ENCODE measurements at regions not wholly inside any gene's neighbourhood (a gene's known extent, or its start where the extent isn't known, plus 50 kb on each side); places are given as distances from the start of the nearest gene placed in this dataset.

DNA sequence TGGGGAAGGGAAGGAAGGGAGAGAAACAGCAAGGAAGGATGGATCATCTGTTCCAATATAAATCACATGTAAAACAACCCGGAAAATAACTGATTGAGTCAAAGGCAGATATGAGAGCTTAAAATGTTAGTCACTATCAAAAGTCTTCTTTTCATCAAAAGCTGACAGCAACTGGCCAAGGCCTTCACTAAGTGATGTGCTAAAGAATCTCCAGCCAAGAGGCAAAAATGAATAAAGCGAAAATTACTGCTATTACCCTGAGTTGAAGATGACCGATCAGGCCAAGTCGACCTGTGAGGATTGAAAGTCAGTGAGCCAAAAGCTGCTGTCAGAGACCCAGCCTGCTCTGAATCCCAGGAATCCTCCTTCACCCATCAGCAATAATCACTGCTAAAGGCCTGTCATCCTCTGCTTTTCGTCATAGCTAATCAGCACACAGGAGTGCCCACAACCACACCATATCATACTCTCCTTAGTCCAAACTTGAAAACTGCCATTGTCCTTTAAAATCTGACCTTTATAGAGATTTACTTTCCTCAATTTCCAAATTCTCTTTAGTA lies 736.9 kb downstream of the TLE1 start:
- DNase-seq (ENCODE audit: low read depth in 2 of 3, low spot score in 2 of 3) = no peak

- no peak for DNase-seq (ENCODE audit: low read depth in 2 of 3, low spot score in 2 of 3)
Measured at GRCh38 chr9:80951675-80952074, 737.7 kb downstream of the TLE1 start.

- DNase-seq (ENCODE audit: low read depth in 2 of 3, low spot score in 2 of 3) = no peak
Measured at GRCh38 chr9:80948876-80949275, 740.5 kb downstream of the TLE1 start.

GRCh38 chr9:80948066-80948465 lies 741.3 kb downstream of the TLE1 start:
- DNase-seq (ENCODE audit: low read depth in 2 of 3, low spot score in 2 of 3) = no peak

GRCh38 chr9:80946496-80947170 lies 742.7 kb downstream of the TLE1 start:
- no peak for DNase-seq (ENCODE audit: low read depth in 2 of 3, low spot score in 2 of 3)

- no peak for DNase-seq (ENCODE audit: low read depth in 2 of 3, low spot score in 2 of 3)
Measured at GRCh38 chr9:80945436-80945835, 743.9 kb downstream of the TLE1 start.

GRCh38 chr9:80937645-80938044 lies 751.7 kb downstream of the TLE1 start:
- DNase-seq (ENCODE audit: low read depth in 2 of 3, low spot score in 2 of 3) = no peak

GRCh38 chr9:80934095-80934494 lies 755.3 kb downstream of the TLE1 start:
- no peak for DNase-seq (ENCODE audit: low read depth in 2 of 3, low spot score in 2 of 3)

DNA sequence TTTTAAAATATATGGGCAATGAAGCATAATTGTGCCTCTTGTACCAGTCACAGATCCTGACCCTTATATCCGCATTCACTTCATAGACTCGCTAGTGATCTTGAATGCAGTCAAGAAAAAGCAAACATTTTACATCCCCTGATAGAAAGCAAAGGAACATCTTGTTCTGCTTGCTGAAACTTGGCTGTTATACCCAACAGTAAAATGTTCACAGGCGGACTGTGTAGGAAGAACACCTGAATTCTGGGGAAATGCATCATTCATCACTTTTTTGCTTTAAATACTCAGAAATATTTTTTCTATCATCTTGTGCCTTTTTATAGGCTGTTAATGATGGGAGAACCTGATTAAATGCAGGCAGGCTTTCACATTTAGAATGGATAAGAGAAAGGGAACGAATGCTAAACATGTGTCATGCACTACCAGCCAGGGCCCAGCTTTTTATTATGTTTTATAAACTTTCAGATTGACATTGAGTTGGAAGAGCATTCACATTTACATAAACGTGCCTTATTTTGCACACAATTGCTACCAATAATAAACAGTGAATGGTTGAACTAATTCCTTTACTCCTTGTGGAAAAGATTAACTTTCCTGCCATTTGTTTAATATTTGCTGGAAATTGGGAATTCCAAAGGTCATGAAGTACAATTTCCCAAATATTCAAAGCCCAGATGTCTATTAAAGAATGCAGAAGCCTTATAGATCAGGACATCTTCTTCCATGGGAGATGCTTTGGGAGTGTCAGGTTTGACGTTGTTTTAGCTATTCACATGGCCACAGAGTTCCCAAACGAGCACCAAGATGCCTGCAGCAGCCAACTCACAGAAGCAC lies 756.2 kb downstream of the TLE1 start:
- no peak for DNase-seq (ENCODE audit: low read depth in 2 of 3, low spot score in 2 of 3)

DNA sequence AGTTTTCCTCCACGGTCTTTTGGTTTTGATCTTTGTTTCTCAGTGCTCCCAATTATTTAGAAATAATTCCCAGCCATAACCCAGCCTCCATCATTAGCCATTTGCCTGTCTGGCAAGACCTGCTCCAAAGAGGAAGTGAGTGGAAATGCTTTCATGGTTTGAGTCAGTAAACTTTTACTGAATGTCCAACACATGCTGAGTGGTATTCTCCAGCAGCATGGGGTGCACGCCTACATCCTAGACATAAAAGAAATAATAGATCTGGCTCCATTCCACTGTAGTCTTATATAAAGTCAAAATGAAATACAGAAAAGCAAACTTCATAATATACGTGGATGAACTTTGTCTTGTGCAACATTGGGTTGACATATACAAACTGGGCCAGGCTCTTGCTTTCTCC lies 757.2 kb downstream of the TLE1 start:
- DNase-seq (ENCODE audit: low read depth in 2 of 3, low spot score in 2 of 3) = no peak

DNA sequence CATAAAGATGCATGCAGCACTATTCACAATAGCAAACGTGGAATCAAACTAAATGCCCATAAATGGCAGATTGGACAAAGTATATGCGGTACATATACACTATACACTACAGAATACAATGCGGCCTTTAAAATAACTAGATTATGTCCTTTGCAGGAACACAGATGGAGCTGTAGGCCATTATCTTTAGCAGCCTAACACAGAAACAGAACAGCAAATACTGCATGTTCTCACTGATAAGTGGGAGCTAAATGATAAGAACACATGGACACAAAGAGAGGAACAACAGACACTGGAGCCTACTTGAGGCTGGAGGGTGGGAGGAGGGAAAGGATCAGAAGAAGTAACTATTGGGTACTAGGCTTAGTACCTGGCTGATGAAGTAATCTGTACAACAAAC lies 758.2 kb downstream of the TLE1 start:
- DNase-seq (ENCODE audit: low read depth in 2 of 3, low spot score in 2 of 3) = no peak

DNA sequence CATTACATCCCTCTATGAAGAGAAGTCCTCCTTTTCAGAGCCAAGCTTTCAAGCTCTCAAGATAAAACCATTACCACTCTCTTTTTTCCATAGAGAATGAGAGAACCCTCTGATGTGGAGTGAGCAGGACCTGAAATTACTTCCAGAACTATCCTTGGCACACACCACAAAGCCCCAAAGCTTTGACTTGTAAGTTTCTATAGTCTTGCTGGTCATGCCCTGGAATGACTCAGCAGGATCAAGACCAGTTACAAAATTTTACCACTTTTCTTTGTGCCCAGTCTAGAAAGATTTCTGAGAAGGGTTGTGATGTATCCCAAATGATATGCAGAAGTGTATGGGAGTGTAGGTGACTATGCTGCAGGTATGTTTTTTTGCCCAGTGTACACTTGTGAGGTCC lies 760.6 kb downstream of the TLE1 start:
- no peak for DNase-seq (ENCODE audit: low read depth in 2 of 3, low spot score in 2 of 3)

DNA sequence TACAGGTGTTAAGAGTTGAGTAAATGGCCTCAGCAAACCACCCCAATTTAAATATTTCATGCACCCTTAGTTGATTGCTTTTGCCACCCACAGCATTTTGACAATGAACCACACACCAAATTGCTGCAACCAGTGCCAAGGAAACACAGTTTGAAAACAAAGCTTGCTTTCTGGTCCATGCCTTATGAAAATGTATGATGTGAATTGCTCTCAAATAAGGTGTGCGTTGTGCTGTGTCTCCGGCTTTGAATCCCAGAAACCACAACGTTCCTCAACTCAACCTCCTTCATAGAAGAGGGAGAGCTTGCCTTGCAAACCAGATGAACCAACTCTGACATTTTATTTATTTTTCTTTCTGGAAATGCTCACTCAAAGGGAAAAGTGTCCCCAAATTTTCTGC lies 762.7 kb downstream of the TLE1 start:
- DNase-seq (ENCODE audit: low read depth in 2 of 3, low spot score in 2 of 3) = no peak

DNA sequence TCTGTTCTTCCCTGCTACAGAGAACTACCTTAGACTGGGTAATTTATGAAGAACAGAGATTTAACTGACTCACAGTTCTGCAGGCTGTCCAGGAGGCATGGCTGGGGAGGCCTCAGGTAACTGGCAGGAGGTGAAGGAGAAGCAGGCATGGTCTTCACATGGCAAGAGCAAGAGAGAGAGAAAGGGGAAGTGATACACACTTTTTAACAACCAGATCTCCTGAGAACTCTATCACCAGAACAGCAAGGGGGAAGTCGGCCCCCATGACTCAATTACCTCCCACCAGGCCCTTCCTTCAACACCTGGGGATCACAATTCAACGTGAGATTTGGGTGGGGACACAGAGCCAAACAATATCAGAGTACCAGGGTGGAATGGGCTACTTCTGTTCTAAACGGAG lies 766.8 kb downstream of the TLE1 start:
- DNase-seq (ENCODE audit: low read depth in 2 of 3, low spot score in 2 of 3) = no peak

DNA sequence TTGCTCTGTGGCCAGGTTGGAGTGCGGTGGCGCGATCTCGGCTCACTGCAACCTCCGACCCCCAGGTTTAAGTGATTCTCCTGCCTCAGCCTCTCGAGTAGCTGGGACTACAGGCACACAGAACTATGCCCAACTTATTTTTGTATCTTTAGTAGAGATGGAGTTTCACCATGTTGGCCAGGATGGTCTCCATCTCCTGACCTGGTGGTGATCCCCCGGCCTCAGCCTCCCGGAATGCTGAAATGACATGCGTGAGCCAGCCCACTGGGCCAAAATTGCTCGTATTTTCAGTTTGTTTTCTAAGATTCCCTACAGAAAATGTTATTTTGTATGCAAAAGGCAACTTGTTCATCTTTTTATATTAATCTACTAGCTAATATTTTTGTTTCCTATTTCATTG lies 782.6 kb downstream of the TLE1 start:
- no peak for DNase-seq (ENCODE audit: low read depth in 2 of 3, low spot score in 2 of 3)

- no peak for DNase-seq (ENCODE audit: low read depth in 2 of 3, low spot score in 2 of 3)
Measured at GRCh38 chr9:80899208-80899607, 790.1 kb downstream of the TLE1 start.

- no peak for DNase-seq (ENCODE audit: low read depth in 2 of 3, low spot score in 2 of 3)
Measured at GRCh38 chr9:80893190-80893589, 796.2 kb downstream of the TLE1 start.

GRCh38 chr9:80892703-80893102 lies 796.6 kb downstream of the TLE1 start:
- DNase-seq (ENCODE audit: low read depth in 2 of 3, low spot score in 2 of 3) = no peak

- no peak for DNase-seq (ENCODE audit: low read depth in 2 of 3, low spot score in 2 of 3)
Measured at GRCh38 chr9:80890124-80890523, 799.2 kb downstream of the TLE1 start.

DNA sequence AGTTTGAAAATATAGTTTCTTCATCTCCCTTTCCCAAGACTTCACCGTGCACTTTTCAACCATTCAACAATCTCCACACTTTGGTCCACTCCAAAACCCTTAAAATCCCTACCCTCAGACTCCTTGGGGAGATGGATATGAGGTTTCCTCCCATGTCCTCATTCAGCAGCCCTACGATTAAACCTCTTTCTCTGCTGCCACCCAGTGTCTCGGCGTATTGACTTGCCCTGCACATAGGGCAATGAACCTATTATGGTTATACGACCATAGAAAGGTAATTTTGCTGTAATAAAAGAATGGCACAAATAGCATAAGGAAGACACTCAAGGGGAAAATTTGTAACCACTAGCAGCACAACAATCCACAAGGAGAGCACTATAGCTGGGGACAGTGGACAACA lies 803.5 kb downstream of the TLE1 start:
- no peak for DNase-seq (ENCODE audit: low read depth in 2 of 3, low spot score in 2 of 3)

DNA sequence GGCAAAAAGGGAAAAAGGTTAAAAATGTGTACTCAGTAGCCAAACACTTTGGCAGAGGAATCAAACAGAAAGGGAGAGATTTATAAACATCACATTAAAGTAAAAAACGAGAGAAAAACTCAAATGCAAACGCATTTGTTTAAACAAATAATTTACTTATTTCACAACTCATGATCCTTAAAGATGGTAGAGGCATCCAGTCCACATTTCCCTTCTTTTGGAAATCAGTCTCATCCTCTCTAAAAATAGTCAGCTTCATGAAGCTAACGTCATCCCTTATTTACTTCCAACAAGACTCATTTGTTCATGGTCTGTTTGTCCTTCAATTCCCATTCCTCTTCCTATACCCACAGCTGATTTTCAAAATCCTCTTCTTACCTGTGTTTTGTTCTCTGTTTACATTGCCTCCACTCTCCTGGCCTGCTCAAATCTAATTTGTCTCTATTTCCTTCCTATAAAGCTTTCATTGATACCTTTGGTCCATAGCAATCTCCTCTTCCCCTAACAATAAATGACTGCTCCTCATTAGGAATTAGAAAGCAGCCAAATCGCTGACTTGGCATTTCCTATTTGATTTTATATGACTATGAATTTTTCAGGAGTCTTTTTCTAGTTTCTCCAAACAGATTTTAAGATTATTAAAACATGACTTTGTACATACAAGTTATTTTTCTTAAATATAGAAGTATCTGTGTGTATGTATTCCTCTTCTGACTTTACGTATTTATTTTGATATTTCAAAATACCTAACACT lies 805.3 kb downstream of the TLE1 start:
- no peak for DNase-seq (ENCODE audit: low read depth in 2 of 3, low spot score in 2 of 3)
